Parathyroid adenoma (tissue), 2 donors: ENCODE measurements at regions not wholly inside any gene's neighbourhood (a gene's known extent, or its start where the extent isn't known, plus 50 kb on each side); places are given as distances from the start of the nearest gene placed in this dataset.

Source experiments
- H2AFZ ChIP-seq: fragments of 300-600 bp; sonication (generic); one replicate; pipeline ENCODE4 v1.7.0; 2017; ENCODE audit warnings: antibody characterized with exemption, mild to moderate bottlenecking
- H3K27ac ChIP-seq: fragments of 300-600 bp; sonication (generic); one replicate; pipeline ENCODE4 v1.7.0; 2017
- H3K27me3 ChIP-seq: fragments of 300-600 bp; sonication (generic); one replicate; pipeline ENCODE4 v1.7.0; 2017; ENCODE audit warnings: low read length; ENCODE audit not compliant: control insufficient read depth, insufficient read depth
- H3K36me3 ChIP-seq: fragments of 300-600 bp; sonication (generic); one replicate; pipeline ENCODE4 v1.7.0; 2017; ENCODE audit warnings: low read length; ENCODE audit not compliant: control insufficient read depth, insufficient read depth
- H3K4me1 ChIP-seq: fragments of 300-600 bp; sonication (generic); one replicate; pipeline ENCODE4 v1.7.0; 2017; ENCODE audit warnings: control low read depth
- H3K4me2 ChIP-seq: fragments of 300-600 bp; sonication (generic); one replicate; pipeline ENCODE4 v1.7.0; 2017; ENCODE audit warnings: low read length
- H3K4me3 ChIP-seq: fragments of 300-600 bp; sonication (generic); one replicate; pipeline ENCODE4 v1.7.0; 2017; ENCODE audit warnings: low read depth, low read length
- H3K79me2 ChIP-seq: fragments of 300-600 bp; sonication (generic); one replicate; pipeline ENCODE4 v1.7.0; 2017; ENCODE audit warnings: control low read depth
- H3K9ac ChIP-seq: fragments of 300-600 bp; sonication (generic); one replicate; pipeline ENCODE4 v1.7.0; 2017; ENCODE audit warnings: mild to moderate bottlenecking
- H3K9me3 ChIP-seq: fragments of 300-600 bp; sonication (generic); one replicate; pipeline ENCODE4 v1.7.0; 2017; ENCODE audit warnings: low read length; ENCODE audit not compliant: control insufficient read depth
- CTCF ChIP-seq: fragments of 300-600 bp; sonication (generic); IDR thresholded peaks from one replicate; pipeline ENCODE4 v1.7.0; 2017; ENCODE audit warnings: antibody characterized with exemption, mild to moderate bottlenecking
- donor health status: primary hyperparathyroidism.

DNA sequence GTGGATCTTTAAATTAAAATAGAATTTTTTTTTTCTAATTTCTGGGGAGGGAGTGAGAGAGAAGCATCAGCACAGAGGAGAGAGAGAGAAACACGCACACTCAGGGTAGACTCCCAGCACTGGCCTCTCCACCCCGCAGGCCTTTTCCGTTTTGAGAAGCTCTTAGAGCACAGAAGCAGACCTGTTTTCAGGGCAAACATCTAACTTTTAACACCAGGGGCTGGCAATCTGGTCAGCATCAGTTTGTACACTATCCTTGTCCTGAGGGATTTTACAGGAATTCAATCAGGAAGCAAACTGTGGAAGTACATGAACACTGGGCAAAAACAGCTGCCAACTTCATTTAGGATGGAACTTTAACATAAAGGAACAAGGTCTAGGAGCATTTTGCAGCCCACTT lies 117.9 kb upstream of the ESRRG start:
- Histone ChIP-seq H3K4me2 (no peak overlapping the region), H3K79me2 (no peaks in the 10 kb centered on the region), H3K9me3 (no peaks in the 10 kb centered on the region), H3K27ac (no peak overlapping the region), H3K9ac (no peak overlapping the region), H3K4me3 (no peak overlapping the region), H3K4me1 (no peaks in the 10 kb centered on the region), H3K36me3 (no peaks in the 10 kb centered on the region), H2AFZ (no peak overlapping the region), H3K27me3 (no peaks in the 10 kb centered on the region)
- no peak for TF ChIP-seq CTCF

- TF ChIP-seq CTCF, result no peak
- H3K27ac ChIP-seq, result no peak overlapping the region
Observed at GRCh38 chr1:216836316-216836715, 113.1 kb upstream of the ESRRG start.

DNA sequence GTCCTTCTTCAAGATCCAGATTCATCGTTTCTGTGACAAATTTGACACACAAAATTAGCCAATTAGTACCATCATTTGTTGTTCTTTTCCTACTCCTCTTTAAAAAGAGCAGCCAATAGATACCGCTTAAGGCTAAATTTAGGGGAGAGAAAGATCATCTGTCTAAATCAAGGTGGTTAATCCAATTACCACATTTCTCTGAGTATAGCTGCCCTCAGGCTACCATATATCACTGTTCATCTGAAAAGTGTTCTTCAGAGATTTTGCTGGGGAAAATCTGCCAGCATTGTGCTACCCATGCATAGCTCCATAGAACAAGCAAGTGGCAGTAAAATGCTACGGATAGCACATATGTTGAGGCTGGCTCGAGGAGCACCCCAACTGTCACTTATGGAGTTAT lies 110.3 kb upstream of the ESRRG start:
- TF ChIP-seq CTCF, result no peak
- Histone ChIP-seq H3K9ac (no peak overlapping the region), H3K4me3 (no peak overlapping the region), H3K4me1 (no peaks in the 10 kb centered on the region), H3K27me3 (no peaks in the 10 kb centered on the region), H3K27ac (no peak overlapping the region), H3K4me2 (no peak overlapping the region), H3K36me3 (no peaks in the 10 kb centered on the region), H3K9me3 (no peaks in the 10 kb centered on the region), H3K79me2 (no peaks in the 10 kb centered on the region), H2AFZ (no peak overlapping the region)

More at GRCh38 chr1:216836316-216836715, 113.1 kb upstream of the ESRRG start:
- H3K27me3 ChIP-seq, result no peaks in the 10 kb centered on the region
- H3K4me1 ChIP-seq, result no peaks in the 10 kb centered on the region
- H3K4me3 ChIP-seq, result no peak overlapping the region
- H3K36me3 ChIP-seq, result no peaks in the 10 kb centered on the region
- no peak overlapping the region for H2AFZ ChIP-seq
- no peaks in the 10 kb centered on the region for H3K9me3 ChIP-seq
- no peaks in the 10 kb centered on the region for H3K79me2 ChIP-seq
- H3K9ac ChIP-seq, result no peak overlapping the region
- no peak overlapping the region for H3K4me2 ChIP-seq

DNA sequence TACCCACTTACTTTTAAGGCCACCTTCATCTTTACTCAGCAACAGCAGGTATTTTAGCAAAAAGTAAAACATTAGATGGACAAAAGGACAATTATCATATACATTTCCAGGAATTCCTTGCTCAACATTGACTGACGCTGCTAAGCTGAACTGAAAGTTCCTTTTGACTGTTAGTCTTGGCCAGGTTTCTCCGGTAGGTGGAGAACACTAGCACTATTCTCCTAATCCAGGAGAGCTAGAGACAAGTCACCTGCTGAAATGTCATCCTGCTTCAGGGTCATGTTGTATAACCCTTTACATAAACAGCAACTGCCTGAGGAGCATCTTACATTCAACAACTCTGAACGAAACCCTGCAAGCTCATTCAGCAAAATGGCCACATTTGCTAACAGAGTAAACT lies 109.0 kb upstream of the ESRRG start:
- no peaks in the 10 kb centered on the region for H3K36me3 ChIP-seq
- H2AFZ ChIP-seq, result no peak overlapping the region
- H3K9me3 ChIP-seq, result no peaks in the 10 kb centered on the region
- H3K27ac ChIP-seq, result no peak overlapping the region
- no peak for TF ChIP-seq CTCF
- H3K9ac ChIP-seq, result no peak overlapping the region
- no peaks in the 10 kb centered on the region for H3K4me1 ChIP-seq
- H3K27me3 ChIP-seq, result no peaks in the 10 kb centered on the region
- no peak overlapping the region for H3K4me3 ChIP-seq
- no peaks in the 10 kb centered on the region for H3K79me2 ChIP-seq
- no peak overlapping the region for H3K4me2 ChIP-seq

- no peaks in the 10 kb centered on the region for H3K4me1 ChIP-seq
- no peaks in the 10 kb centered on the region for H3K9me3 ChIP-seq
- H3K4me2 ChIP-seq, result no peak overlapping the region
- no peaks in the 10 kb centered on the region for H3K36me3 ChIP-seq
- H3K27ac ChIP-seq, result no peak overlapping the region
- no peak overlapping the region for H3K4me3 ChIP-seq
- no peak overlapping the region for H3K9ac ChIP-seq
- H3K79me2 ChIP-seq, result no peaks in the 10 kb centered on the region
- H2AFZ ChIP-seq, result no peak overlapping the region
- no peak for TF ChIP-seq CTCF
- no peaks in the 10 kb centered on the region for H3K27me3 ChIP-seq
Observed at GRCh38 chr1:216830424-216831210, 107.4 kb upstream of the ESRRG start.
